ENCODE measurements at regions not wholly inside any gene's neighbourhood (a gene's known extent, or its start where the extent isn't known, plus 50 kb on each side); places are given as distances from the start of the nearest gene placed in this dataset.

GRCh38 chr3:18008706-18009368, 266.4 kb upstream of the TBC1D5 start:
- no peaks in the 10 kb centered on the region for H3K4me1 ChIP-seq (ENCODE audit: insufficient read depth)
- no peak overlapping the region for H3K27ac ChIP-seq
- H3K9me3 ChIP-seq: no peaks in the 10 kb centered on the region
- H3K4me3 ChIP-seq: no peak overlapping the region
- intact Hi-C loops (cut with DNase I): no loop called here
- H3K27me3 ChIP-seq: no peaks in the 10 kb centered on the region
- no peaks in the 10 kb centered on the region for H3K36me3 ChIP-seq
- TF ChIP-seq POLR2A (IDR thresholded peaks at IDR 0.05) (no peak), CTCF (IDR thresholded peaks at IDR 0.05) (no peak), EP300 (IDR thresholded peaks at IDR 0.05) (no peak)
- no peak for DNase-seq
- 48 to 63% (median 61%) methylated on average over 5 of the region's 5 CpGs for WGBS, 3 donors

GRCh38 chr3:18007980-18008379, 265.5 kb upstream of the TBC1D5 start:
- TF ChIP-seq POLR2A (IDR thresholded peaks at IDR 0.05) (no peak), CTCF (IDR thresholded peaks at IDR 0.05) (no peak), EP300 (IDR thresholded peaks at IDR 0.05) (no peak)
- no peak for DNase-seq
- Histone ChIP-seq H3K27ac (no peak overlapping the region), H3K9me3 (no peaks in the 10 kb centered on the region), H3K4me3 (no peak overlapping the region), H3K27me3 (no peaks in the 10 kb centered on the region), H3K4me1 (ENCODE audit: insufficient read depth) (no peaks in the 10 kb centered on the region), H3K36me3 (no peaks in the 10 kb centered on the region)
- intact Hi-C loops (cut with DNase I): no loop called here
- 12 to 33% (median 32%) methylated on average over 1 of the region's 1 CpG for WGBS, 3 donors

GRCh38 chr3:17995769-17996168, 253.3 kb upstream of the TBC1D5 start:
- intact Hi-C loops (cut with DNase I): no loop called here
- Histone ChIP-seq H3K4me1 (ENCODE audit: insufficient read depth) (no peaks in the 10 kb centered on the region), H3K9me3 (no peaks in the 10 kb centered on the region), H3K27ac (no peak overlapping the region), H3K27me3 (no peaks in the 10 kb centered on the region), H3K4me3 (no peak overlapping the region), H3K36me3 (no peaks in the 10 kb centered on the region)
- DNase-seq: no peak
- TF ChIP-seq EP300 (IDR thresholded peaks at IDR 0.05): no peak
- no peak for TF ChIP-seq CTCF (IDR thresholded peaks at IDR 0.05)
- TF ChIP-seq POLR2A (IDR thresholded peaks at IDR 0.05): no peak

- intact Hi-C loops (cut with DNase I): no loop called here
- H3K36me3 ChIP-seq: no peaks in the 10 kb centered on the region
- no peak overlapping the region for H3K4me3 ChIP-seq
- WGBS, 3 donors: 79 to 94% (median 86%) methylated on average over 7 of the region's 7 CpGs
- no peak for DNase-seq
- no peak for TF ChIP-seq POLR2A (IDR thresholded peaks at IDR 0.05)
- TF ChIP-seq CTCF (IDR thresholded peaks at IDR 0.05): no peak
- no peak for TF ChIP-seq EP300 (IDR thresholded peaks at IDR 0.05)
- no peaks in the 10 kb centered on the region for H3K4me1 ChIP-seq (ENCODE audit: insufficient read depth)
- no peak overlapping the region for H3K27ac ChIP-seq
- no peaks in the 10 kb centered on the region for H3K9me3 ChIP-seq
- no peaks in the 10 kb centered on the region for H3K27me3 ChIP-seq
Observed at GRCh38 chr3:17994167-17994566, 251.7 kb upstream of the TBC1D5 start.

Data from ovary (tissue), 7 donors.